Fibroblast of the aortic adventitia (primary cell): ENCODE measurements at regions not wholly inside any gene's neighbourhood (a gene's known extent, or its start where the extent isn't known, plus 50 kb on each side); places are given as distances from the start of the nearest gene placed in this dataset.

Experiments used
- DNase-seq: peaks from one replicate; pipeline ENCODE4 v3.0.0-alpha.2; 2010; ENCODE audit warnings: low read depth
- H3K4me3 ChIP-seq: 2 replicates; pipeline ENCODE4 v1.5.1; 2011; ENCODE audit warnings: low read depth, mild to moderate bottlenecking, control low read depth, low read length, moderate library complexity
- TF ChIP-seq, protein P1 (sequence below): IDR thresholded peaks from 2 replicates; pipeline ENCODE4 v1.5.1; 2011; ENCODE audit warnings: mild to moderate bottlenecking, low read length, control low read depth, inconsistent platforms; ENCODE audit not compliant: insufficient read depth

DNA sequence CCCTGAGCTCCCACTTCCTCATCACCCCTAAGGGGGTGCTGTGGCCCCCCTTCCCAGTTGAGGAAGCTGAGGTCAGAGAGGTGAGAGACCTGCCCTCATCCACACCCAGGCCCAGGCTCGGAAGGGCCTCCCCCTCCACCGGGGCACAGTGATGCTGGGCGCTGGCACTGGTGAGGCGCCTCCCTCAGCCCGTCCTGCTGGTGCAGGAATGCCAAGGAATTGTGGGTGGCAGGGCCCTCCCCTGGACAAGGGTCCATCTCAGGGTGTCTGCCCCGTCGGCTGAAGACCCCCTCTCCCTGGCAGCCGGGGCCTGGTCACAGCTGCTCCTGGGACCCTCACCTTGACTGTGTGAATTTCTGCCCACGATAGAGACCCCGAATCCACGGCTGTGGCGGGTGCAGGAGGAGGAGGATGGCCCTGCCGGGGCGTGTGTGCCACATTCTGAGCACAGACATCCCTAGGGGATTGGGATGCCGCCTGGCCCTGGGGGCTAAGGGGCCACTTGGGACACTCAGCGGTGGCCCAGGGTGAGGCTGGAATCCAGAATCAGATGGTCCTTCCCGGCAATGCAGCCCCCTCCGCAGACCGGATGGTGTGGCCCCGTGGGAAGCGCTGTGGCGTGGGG is 70.2 kb upstream of the GATA5 start:
- no peak overlapping the region for H3K4me3 ChIP-seq
- TF ChIP-seq, protein P1, sequence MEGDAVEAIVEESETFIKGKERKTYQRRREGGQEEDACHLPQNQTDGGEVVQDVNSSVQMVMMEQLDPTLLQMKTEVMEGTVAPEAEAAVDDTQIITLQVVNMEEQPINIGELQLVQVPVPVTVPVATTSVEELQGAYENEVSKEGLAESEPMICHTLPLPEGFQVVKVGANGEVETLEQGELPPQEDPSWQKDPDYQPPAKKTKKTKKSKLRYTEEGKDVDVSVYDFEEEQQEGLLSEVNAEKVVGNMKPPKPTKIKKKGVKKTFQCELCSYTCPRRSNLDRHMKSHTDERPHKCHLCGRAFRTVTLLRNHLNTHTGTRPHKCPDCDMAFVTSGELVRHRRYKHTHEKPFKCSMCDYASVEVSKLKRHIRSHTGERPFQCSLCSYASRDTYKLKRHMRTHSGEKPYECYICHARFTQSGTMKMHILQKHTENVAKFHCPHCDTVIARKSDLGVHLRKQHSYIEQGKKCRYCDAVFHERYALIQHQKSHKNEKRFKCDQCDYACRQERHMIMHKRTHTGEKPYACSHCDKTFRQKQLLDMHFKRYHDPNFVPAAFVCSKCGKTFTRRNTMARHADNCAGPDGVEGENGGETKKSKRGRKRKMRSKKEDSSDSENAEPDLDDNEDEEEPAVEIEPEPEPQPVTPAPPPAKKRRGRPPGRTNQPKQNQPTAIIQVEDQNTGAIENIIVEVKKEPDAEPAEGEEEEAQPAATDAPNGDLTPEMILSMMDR: no peak
- no peak for DNase-seq

DNA sequence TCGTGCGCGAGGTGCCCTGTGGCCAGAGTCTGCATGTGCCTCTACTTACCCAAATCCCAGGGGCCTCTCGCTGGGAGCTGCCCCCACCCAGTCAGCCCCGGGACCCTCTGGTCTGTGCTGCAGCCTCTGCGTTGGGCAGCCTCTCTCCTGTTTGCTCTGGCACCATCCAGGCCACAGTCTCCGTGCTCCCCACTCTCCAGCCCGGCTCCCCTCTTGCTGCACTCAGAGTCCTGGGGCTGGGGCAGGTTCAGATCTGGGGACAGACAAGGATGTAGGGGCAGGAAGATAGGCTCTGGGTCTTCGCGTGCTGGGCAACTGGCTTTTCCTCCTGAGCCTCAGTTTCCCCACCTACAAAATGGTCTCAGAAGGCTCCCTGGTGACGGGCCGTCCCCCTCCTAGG is 70.8 kb upstream of the GATA5 start:
- TF ChIP-seq, protein P1: no peak
- H3K4me3 ChIP-seq: no peak overlapping the region
- DNase-seq: no peak

DNA sequence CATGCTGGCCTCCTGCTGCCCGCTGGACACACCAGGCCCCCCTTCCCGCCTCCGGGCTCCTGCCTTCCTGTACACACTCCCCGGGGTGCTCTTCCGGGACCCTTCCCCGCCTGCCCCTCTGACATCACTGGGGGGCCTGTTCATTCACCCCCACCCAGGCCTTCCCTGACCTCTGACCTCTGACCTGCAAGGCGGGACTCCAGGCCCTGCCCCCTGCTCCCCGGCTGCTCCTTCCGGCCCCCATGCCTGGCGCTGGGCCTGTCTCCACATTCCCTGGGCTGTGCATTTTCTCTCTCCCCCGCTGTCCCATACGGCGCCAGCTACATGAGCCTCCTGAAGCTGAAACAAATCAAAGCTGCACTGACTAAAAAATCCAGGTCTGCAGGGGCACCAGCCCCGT is 71.6 kb upstream of the GATA5 start:
- H3K4me3 ChIP-seq: no peak overlapping the region
- DNase-seq: no peak
- TF ChIP-seq, protein P1: no peak

DNA sequence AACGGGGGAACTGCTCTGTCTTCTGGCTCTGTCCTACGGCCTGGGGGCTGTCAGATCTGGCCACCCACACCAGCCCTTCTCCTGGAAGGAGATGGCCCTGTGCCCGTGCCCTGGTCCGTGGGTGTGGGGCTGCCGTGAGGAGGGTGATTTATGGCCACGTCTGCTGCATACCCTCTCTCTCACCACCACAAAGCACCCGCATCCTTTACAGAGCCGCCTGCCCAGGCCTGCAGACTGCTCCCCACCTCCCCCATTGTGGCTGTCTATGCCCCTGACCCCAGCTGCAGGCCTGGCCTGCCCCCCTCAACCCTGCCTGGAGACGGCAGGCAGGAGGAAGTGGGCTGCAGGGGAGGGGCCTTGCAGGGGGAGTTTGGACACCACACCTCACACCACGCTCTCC is 72.7 kb upstream of the GATA5 start:
- TF ChIP-seq, protein P1: no peak
- DNase-seq: no peak
- no peak overlapping the region for H3K4me3 ChIP-seq

DNA sequence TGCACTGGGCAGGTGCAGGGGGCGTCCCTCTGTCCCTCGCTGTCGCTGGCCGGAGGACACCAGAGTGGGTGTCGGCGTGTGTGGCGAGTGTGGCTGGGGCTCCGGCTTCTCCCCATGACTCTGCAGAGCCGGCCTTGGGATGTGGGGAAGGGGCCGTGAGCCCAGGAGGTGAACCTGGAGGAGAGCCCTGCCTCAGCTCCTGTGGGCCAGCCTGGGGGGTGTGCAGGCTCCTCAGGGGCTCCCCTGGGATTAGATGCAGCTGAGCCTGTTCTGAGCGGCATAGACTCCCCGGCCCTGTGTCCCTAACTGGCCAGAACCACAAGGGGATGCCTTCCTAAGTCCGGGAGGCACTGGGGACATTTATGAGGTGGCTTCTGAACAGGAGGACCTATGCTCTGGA is 73.2 kb upstream of the GATA5 start:
- no peak overlapping the region for H3K4me3 ChIP-seq
- DNase-seq: no peak
- TF ChIP-seq, protein P1: no peak

DNA sequence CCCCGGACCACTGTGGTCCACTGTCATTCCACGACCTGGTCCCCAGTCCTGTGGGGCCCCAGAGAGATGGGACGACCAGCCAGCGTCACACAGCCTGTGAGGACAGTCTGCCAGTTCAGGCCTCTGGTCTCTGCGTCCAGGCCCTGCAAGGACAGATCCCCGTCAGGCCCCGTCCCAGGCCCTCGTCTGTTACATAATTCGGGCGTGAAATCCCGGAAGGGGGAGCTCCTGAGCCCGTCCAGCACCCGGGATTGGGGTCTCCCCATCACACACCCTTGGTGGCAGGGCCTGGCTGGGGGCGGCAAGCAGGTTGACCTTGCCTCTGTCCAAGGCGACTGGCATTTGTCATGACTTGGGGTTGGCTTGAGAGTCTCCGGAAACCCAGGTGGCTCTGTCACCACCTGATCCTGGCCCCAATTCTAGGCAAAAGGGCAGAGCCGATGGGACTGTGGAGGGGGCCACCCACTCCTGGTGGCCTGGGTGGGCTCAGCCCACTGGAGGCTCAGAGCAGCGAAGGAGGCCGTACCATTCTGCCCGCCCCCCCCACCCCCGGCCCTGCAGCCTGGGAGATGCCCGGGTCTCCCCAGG is 73.8 kb upstream of the GATA5 start:
- H3K4me3 ChIP-seq: no peak overlapping the region
- TF ChIP-seq, protein P1: no peak
- DNase-seq: no peak
